Liver (tissue), 8 donors: ENCODE measurements at regions not wholly inside any gene's neighbourhood (a gene's known extent, or its start where the extent isn't known, plus 50 kb on each side); places are given as distances from the start of the nearest gene placed in this dataset.

Experiments used
- DNase-seq: peaks from one replicate; pipeline ENCODE4 v3.0.0-alpha.2; 2017; ENCODE audit warnings: low spot score
- H3K27ac ChIP-seq, 2 donors: one replicate each; pipeline ENCODE4 v1.7.0; 2013; ENCODE audit warnings: inconsistent platforms in 2 of 2, low read length in 2 of 2, control low read depth in 1 of 2, low read depth in 1 of 2, mild to moderate bottlenecking in 1 of 2
- H3K27me3 ChIP-seq, 4 donors: one replicate each; pipeline versions ENCODE4 v1.6.1 to v1.7.0; 2013; ENCODE audit warnings: low read length in 3 of 4, inconsistent platforms in 1 of 4, mild to moderate bottlenecking in 1 of 4, moderate library complexity in 1 of 4; ENCODE audit not compliant: control insufficient read depth in 4 of 4, insufficient read depth in 4 of 4
- H3K36me3 ChIP-seq, 4 donors: one replicate each; pipeline versions ENCODE4 v1.6.1 to v1.7.0; 2013; ENCODE audit warnings: low read length in 3 of 4, mild to moderate bottlenecking in 3 of 4, low read depth in 1 of 4, moderate library complexity in 1 of 4; ENCODE audit not compliant: control insufficient read depth in 4 of 4, insufficient read depth in 3 of 4
- H3K4me1 ChIP-seq, 4 donors: one replicate each; pipeline versions ENCODE4 v1.6.1 to v1.7.0; 2013; ENCODE audit warnings: low read length in 3 of 4, mild to moderate bottlenecking in 3 of 4, moderate library complexity in 1 of 4; ENCODE audit not compliant: control insufficient read depth in 4 of 4, insufficient read depth in 4 of 4
- H3K4me3 ChIP-seq, 3 donors: one replicate each; pipeline versions ENCODE4 v1.6.1 to v1.7.0; 2013; ENCODE audit warnings: low read length in 3 of 3, control low read depth in 1 of 3, low read depth in 1 of 3, mild to moderate bottlenecking in 1 of 3
- H3K9ac ChIP-seq, 2 donors: one replicate each; pipeline ENCODE4 v1.7.0; 2013; ENCODE audit warnings: low read length in 2 of 2, mild to moderate bottlenecking in 2 of 2, moderate library complexity in 2 of 2, control low read depth in 1 of 2, low read depth in 1 of 2
- H3K9me3 ChIP-seq, 4 donors: one replicate each; pipeline versions ENCODE4 v1.6.1 to v1.7.0; 2013; ENCODE audit warnings: low read length in 3 of 4; ENCODE audit not compliant: control insufficient read depth in 4 of 4
- EGR1 ChIP-seq, 2 donors: IDR thresholded peaks; 2 replicates each; pipeline ENCODE4 v1.6.1; 2016 to 2018; ENCODE audit warnings: antibody characterized with exemption in 2 of 2, low read depth in 2 of 2
- FOXA1 ChIP-seq: IDR thresholded peaks from 2 replicates; pipeline ENCODE4 v1.6.1; 2016; ENCODE audit warnings: antibody characterized with exemption
- GABPA ChIP-seq, 2 donors: IDR thresholded peaks in 1 of 2; conservative IDR thresholded peaks in 1 of 2; 2 replicates each; pipeline ENCODE4 v1.6.1; 2016; ENCODE audit warnings: antibody characterized with exemption in 2 of 2, mild to moderate bottlenecking in 1 of 2, moderate library complexity in 1 of 2
- HNF4A ChIP-seq, 2 donors: conservative IDR thresholded peaks; 2 replicates each; pipeline ENCODE4 v1.6.1; 2016; ENCODE audit warnings: antibody characterized with exemption in 2 of 2, mild to moderate bottlenecking in 2 of 2
- HNF4G ChIP-seq: IDR thresholded peaks from 2 replicates; pipeline ENCODE4 v1.6.1; 2016; ENCODE audit warnings: antibody characterized with exemption
- JUND ChIP-seq, 2 donors: IDR thresholded peaks; 2 replicates each; pipeline ENCODE4 v1.6.1; 2016; ENCODE audit warnings: antibody characterized with exemption in 2 of 2
- NR2F2 ChIP-seq: IDR thresholded peaks from 2 replicates; pipeline ENCODE4 v1.6.1; 2016; ENCODE audit warnings: antibody characterized with exemption
- RAD21 ChIP-seq, 2 donors: IDR thresholded peaks; 2 replicates each; pipeline ENCODE4 v1.6.1; 2016; ENCODE audit warnings: antibody characterized with exemption in 2 of 2, mild to moderate bottlenecking in 2 of 2
- RXRA ChIP-seq, 2 donors: IDR thresholded peaks; 2 replicates each; pipeline ENCODE4 v1.6.1; 2017 to 2018; ENCODE audit warnings: antibody characterized with exemption in 2 of 2, mild to moderate bottlenecking in 1 of 2
- SP1 ChIP-seq: IDR thresholded peaks from 2 replicates; pipeline ENCODE4 v1.6.1; 2018; ENCODE audit warnings: antibody characterized with exemption, mild to moderate bottlenecking
- TAF1 ChIP-seq: conservative IDR thresholded peaks from 2 replicates; pipeline ENCODE4 v1.6.1; 2016; ENCODE audit warnings: antibody characterized with exemption, mild to moderate bottlenecking
- YY1 ChIP-seq: IDR thresholded peaks from 2 replicates; pipeline ENCODE4 v1.6.1; 2016; ENCODE audit warnings: antibody characterized with exemption, mild to moderate bottlenecking
- WGBS: extraction: QIAGEN DNeasy Blood & Tissue Kit; methylation state at CpG from one replicate; pipeline ENCODE4 v1.1.7; 2013; 5-methylcytosine and 5-hydroxymethylcytosine counted together
- TF ChIP-seq, protein P1 (sequence below): IDR thresholded peaks from 2 replicates; pipeline ENCODE4 v1.6.1; 2016; ENCODE audit warnings: antibody characterized with exemption
- TF ChIP-seq, protein P2 (sequence below): IDR thresholded peaks from 2 replicates; pipeline ENCODE4 v1.6.1; 2016; ENCODE audit warnings: antibody characterized with exemption
- TF ChIP-seq, protein P3 (sequence below): fragments of 150-350 bp; IDR thresholded peaks from 2 replicates; pipeline ENCODE4 v1.5.1; 2017; ENCODE audit warnings: improper control_type of control experiment, low read depth, low read length; ENCODE audit not compliant: missing input control
- TF ChIP-seq, protein P4 (sequence below): IDR thresholded peaks from 2 replicates; pipeline ENCODE4 v1.6.1; 2016; ENCODE audit warnings: antibody characterized with exemption
- TF ChIP-seq, protein P5 (sequence below): IDR thresholded peaks from 2 replicates; pipeline ENCODE4 v1.6.1; 2016; ENCODE audit warnings: antibody characterized with exemption, mild to moderate bottlenecking
- donor health status: healthy.
- donor health status: healthy.
- donor health status: healthy.
- donor health status: healthy.
- donor health status: healthy.

DNA sequence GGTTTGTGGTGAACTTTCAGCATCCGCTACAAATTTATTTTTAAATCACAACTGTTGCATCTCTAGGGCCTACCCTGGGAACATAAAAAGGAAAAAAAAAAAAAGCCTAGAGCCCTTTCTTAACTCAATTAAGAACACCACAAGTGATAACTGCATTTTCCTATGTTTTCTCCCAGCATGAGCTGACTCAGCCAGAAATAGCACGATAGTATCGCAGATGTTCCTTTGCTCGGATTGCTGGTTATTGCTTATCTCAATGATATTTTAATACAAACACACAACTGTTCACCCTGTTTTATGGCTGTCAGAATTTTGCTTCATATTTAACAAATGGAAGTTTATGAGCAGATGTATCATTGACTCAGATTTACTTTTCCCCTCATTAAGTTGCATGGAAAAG is 251.8 kb upstream of the SUCLG2 start (continued):
- TF ChIP-seq, protein P1, sequence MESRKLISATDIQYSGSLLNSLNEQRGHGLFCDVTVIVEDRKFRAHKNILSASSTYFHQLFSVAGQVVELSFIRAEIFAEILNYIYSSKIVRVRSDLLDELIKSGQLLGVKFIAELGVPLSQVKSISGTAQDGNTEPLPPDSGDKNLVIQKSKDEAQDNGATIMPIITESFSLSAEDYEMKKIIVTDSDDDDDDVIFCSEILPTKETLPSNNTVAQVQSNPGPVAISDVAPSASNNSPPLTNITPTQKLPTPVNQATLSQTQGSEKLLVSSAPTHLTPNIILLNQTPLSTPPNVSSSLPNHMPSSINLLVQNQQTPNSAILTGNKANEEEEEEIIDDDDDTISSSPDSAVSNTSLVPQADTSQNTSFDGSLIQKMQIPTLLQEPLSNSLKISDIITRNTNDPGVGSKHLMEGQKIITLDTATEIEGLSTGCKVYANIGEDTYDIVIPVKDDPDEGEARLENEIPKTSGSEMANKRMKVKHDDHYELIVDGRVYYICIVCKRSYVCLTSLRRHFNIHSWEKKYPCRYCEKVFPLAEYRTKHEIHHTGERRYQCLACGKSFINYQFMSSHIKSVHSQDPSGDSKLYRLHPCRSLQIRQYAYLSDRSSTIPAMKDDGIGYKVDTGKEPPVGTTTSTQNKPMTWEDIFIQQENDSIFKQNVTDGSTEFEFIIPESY = no peak
- TF ChIP-seq GABPA (IDR thresholded peaks at IDR 0.05 in 1 of 2, conservative IDR thresholded peaks at IDR 0.05 in 1 of 2) = no peak
- no peak for TF ChIP-seq RAD21 (IDR thresholded peaks at IDR 0.05)
- TF ChIP-seq RXRA (IDR thresholded peaks at IDR 0.05) = no peak
- no peak for TF ChIP-seq EGR1 (IDR thresholded peaks at IDR 0.05; ENCODE audit: low read depth in 2 of 2)
- TF ChIP-seq, protein P2, sequence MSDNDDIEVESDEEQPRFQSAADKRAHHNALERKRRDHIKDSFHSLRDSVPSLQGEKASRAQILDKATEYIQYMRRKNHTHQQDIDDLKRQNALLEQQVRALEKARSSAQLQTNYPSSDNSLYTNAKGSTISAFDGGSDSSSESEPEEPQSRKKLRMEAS = no peak

DNA sequence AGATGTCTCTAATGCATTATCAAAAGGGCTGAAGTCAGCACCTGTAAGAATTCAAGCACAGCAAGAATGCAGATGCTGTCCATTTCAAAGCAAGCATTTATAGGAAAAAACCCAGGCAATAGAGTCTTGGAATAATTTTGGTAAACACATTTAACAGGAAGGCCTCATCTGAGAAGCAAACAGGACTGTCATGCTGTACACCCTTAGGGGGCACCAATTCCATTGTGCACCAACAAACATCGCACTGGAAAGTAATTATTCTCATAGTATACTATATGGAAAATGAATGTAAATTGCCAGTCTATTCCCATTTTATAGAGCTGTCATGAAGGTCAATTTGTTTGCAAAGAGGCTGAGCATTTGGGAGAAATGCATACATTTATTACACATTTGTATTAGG is 247.3 kb upstream of the SUCLG2 start:
- Histone ChIP-seq H3K9ac (no peak overlapping the region), H3K27me3 (no peaks in the 10 kb centered on the region), H3K4me1 (no peaks in the 10 kb centered on the region), H3K4me3 (no peak overlapping the region), H3K9me3 (no peaks in the 10 kb centered on the region), H3K36me3 (no peaks in the 10 kb centered on the region), H3K27ac (no peak overlapping the region)
- no peak for DNase-seq
- TF ChIP-seq FOXA1 = no peak
- TF ChIP-seq RAD21 (IDR thresholded peaks at IDR 0.05) = peak; percentile 61 to 68
- TF ChIP-seq, protein P3, sequence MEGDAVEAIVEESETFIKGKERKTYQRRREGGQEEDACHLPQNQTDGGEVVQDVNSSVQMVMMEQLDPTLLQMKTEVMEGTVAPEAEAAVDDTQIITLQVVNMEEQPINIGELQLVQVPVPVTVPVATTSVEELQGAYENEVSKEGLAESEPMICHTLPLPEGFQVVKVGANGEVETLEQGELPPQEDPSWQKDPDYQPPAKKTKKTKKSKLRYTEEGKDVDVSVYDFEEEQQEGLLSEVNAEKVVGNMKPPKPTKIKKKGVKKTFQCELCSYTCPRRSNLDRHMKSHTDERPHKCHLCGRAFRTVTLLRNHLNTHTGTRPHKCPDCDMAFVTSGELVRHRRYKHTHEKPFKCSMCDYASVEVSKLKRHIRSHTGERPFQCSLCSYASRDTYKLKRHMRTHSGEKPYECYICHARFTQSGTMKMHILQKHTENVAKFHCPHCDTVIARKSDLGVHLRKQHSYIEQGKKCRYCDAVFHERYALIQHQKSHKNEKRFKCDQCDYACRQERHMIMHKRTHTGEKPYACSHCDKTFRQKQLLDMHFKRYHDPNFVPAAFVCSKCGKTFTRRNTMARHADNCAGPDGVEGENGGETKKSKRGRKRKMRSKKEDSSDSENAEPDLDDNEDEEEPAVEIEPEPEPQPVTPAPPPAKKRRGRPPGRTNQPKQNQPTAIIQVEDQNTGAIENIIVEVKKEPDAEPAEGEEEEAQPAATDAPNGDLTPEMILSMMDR = peak; percentile 38
- 83% methylated on average over 1 of the region's 1 CpG for WGBS

DNA sequence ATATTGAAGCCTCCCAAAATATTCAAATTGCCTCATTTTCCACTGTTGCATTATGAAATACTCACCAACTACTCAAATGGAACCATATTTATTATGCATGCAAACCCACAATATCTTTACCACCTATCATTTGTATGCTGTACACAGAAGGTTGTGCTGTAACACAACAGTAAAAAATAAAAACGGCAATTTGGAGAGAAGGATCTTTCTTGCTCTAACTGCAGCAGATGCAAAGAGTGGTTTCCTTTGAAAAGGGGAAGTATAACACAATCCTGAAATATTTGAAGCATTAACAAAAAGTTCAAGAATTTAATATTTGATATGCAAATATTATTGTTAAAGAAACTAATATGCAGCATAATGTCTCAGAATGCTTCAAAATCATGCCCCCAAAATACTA is 244.5 kb upstream of the SUCLG2 start:
- H3K4me3 ChIP-seq = no peak overlapping the region
- H3K36me3 ChIP-seq = no peaks in the 10 kb centered on the region
- H3K27me3 ChIP-seq = no peaks in the 10 kb centered on the region
- TF ChIP-seq FOXA1 (no peak), YY1 (no peak), TAF1 (no peak), GABPA (IDR thresholded peaks at IDR 0.05 in 1 of 2, conservative IDR thresholded peaks at IDR 0.05 in 1 of 2) (no peak), HNF4A (conservative IDR thresholded peaks at IDR 0.05) (no peak), EGR1 (IDR thresholded peaks at IDR 0.05; ENCODE audit: low read depth in 2 of 2) (no peak), NR2F2 (no peak), SP1 (no peak), HNF4G (no peak), RXRA (IDR thresholded peaks at IDR 0.05) (no peak), RAD21 (IDR thresholded peaks at IDR 0.05) (no peak), JUND (IDR thresholded peaks at IDR 0.05) (no peak)
- TF ChIP-seq, protein P4, sequence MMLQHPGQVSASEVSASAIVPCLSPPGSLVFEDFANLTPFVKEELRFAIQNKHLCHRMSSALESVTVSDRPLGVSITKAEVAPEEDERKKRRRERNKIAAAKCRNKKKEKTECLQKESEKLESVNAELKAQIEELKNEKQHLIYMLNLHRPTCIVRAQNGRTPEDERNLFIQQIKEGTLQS = no peak
- TF ChIP-seq, protein P1 = no peak
- TF ChIP-seq, protein P2 = no peak
- TF ChIP-seq, protein P3 = no peak
- TF ChIP-seq, protein P5, sequence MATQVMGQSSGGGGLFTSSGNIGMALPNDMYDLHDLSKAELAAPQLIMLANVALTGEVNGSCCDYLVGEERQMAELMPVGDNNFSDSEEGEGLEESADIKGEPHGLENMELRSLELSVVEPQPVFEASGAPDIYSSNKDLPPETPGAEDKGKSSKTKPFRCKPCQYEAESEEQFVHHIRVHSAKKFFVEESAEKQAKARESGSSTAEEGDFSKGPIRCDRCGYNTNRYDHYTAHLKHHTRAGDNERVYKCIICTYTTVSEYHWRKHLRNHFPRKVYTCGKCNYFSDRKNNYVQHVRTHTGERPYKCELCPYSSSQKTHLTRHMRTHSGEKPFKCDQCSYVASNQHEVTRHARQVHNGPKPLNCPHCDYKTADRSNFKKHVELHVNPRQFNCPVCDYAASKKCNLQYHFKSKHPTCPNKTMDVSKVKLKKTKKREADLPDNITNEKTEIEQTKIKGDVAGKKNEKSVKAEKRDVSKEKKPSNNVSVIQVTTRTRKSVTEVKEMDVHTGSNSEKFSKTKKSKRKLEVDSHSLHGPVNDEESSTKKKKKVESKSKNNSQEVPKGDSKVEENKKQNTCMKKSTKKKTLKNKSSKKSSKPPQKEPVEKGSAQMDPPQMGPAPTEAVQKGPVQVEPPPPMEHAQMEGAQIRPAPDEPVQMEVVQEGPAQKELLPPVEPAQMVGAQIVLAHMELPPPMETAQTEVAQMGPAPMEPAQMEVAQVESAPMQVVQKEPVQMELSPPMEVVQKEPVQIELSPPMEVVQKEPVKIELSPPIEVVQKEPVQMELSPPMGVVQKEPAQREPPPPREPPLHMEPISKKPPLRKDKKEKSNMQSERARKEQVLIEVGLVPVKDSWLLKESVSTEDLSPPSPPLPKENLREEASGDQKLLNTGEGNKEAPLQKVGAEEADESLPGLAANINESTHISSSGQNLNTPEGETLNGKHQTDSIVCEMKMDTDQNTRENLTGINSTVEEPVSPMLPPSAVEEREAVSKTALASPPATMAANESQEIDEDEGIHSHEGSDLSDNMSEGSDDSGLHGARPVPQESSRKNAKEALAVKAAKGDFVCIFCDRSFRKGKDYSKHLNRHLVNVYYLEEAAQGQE = no peak
- H3K9me3 ChIP-seq = no peaks in the 10 kb centered on the region
- H3K9ac ChIP-seq = no peak overlapping the region
- WGBS = 84% methylated on average over 1 of the region's 1 CpG
- DNase-seq = no peak
- H3K4me1 ChIP-seq = peaks cover 0 to 3% (median 2%) of the 10 kb centered on the region in 4 donors
- H3K27ac ChIP-seq = no peak overlapping the region
